ENCODE measurements at regions not wholly inside any gene's neighbourhood (a gene's known extent, or its start where the extent isn't known, plus 50 kb on each side); places are given as distances from the start of the nearest gene placed in this dataset.

DNA sequence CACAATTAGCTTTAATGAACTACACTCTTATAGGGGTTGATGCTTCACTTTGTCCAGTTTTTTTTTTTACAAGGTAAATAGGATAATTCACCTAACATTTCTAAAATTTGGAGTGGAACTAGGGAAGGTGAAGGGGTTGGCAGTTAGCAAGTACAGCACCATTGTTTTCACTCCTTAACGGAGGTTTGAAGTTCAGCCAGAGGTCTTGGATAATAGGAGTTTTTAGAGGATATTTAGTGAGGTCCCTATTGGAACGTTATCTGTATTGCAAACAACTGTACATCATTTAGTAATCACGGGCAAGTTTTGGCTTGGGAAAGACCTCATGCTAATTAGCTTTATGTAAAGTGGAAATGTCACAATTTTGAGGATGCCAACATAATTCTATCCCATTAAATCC is 52.3 kb upstream of the TBX18 start:
- TF ChIP-seq, protein P1, sequence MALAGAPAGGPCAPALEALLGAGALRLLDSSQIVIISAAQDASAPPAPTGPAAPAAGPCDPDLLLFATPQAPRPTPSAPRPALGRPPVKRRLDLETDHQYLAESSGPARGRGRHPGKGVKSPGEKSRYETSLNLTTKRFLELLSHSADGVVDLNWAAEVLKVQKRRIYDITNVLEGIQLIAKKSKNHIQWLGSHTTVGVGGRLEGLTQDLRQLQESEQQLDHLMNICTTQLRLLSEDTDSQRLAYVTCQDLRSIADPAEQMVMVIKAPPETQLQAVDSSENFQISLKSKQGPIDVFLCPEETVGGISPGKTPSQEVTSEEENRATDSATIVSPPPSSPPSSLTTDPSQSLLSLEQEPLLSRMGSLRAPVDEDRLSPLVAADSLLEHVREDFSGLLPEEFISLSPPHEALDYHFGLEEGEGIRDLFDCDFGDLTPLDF (CRISPR knock-in tag; IDR thresholded peaks at IDR 0.05), result no peak
- TF ChIP-seq, protein P2, sequence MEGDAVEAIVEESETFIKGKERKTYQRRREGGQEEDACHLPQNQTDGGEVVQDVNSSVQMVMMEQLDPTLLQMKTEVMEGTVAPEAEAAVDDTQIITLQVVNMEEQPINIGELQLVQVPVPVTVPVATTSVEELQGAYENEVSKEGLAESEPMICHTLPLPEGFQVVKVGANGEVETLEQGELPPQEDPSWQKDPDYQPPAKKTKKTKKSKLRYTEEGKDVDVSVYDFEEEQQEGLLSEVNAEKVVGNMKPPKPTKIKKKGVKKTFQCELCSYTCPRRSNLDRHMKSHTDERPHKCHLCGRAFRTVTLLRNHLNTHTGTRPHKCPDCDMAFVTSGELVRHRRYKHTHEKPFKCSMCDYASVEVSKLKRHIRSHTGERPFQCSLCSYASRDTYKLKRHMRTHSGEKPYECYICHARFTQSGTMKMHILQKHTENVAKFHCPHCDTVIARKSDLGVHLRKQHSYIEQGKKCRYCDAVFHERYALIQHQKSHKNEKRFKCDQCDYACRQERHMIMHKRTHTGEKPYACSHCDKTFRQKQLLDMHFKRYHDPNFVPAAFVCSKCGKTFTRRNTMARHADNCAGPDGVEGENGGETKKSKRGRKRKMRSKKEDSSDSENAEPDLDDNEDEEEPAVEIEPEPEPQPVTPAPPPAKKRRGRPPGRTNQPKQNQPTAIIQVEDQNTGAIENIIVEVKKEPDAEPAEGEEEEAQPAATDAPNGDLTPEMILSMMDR (IDR thresholded peaks at IDR 0.05), result no peak
- TF ChIP-seq, protein P3, sequence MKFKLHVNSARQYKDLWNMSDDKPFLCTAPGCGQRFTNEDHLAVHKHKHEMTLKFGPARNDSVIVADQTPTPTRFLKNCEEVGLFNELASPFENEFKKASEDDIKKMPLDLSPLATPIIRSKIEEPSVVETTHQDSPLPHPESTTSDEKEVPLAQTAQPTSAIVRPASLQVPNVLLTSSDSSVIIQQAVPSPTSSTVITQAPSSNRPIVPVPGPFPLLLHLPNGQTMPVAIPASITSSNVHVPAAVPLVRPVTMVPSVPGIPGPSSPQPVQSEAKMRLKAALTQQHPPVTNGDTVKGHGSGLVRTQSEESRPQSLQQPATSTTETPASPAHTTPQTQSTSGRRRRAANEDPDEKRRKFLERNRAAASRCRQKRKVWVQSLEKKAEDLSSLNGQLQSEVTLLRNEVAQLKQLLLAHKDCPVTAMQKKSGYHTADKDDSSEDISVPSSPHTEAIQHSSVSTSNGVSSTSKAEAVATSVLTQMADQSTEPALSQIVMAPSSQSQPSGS (CRISPR knock-in tag; IDR thresholded peaks at IDR 0.05; ENCODE audit: borderline replicate concordance, low read depth), result no peak
- TF ChIP-seq, protein P4, sequence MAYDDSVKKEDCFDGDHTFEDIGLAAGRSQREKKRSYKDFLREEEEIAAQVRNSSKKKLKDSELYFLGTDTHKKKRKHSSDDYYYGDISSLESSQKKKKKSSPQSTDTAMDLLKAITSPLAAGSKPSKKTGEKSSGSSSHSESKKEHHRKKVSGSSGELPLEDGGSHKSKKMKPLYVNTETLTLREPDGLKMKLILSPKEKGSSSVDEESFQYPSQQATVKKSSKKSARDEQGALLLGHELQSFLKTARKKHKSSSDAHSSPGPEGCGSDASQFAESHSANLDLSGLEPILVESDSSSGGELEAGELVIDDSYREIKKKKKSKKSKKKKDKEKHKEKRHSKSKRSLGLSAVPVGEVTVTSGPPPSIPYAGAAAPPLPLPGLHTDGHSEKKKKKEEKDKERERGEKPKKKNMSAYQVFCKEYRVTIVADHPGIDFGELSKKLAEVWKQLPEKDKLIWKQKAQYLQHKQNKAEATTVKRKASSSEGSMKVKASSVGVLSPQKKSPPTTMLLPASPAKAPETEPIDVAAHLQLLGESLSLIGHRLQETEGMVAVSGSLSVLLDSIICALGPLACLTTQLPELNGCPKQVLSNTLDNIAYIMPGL (CRISPR knock-in tag; IDR thresholded peaks at IDR 0.05), result no peak
- TF ChIP-seq ZNF121 (CRISPR knock-in tag; IDR thresholded peaks at IDR 0.05) (no peak), ETV6 (CRISPR knock-in tag; IDR thresholded peaks at IDR 0.05) (no peak), NR2C2 (CRISPR knock-in tag; IDR thresholded peaks at IDR 0.05) (no peak), ZNF317 (CRISPR knock-in tag; IDR thresholded peaks at IDR 0.05; ENCODE audit: borderline replicate concordance, low read depth) (no peak), CREB1 (CRISPR knock-in tag; IDR thresholded peaks at IDR 0.05) (no peak)
- TF ChIP-seq, protein P5, sequence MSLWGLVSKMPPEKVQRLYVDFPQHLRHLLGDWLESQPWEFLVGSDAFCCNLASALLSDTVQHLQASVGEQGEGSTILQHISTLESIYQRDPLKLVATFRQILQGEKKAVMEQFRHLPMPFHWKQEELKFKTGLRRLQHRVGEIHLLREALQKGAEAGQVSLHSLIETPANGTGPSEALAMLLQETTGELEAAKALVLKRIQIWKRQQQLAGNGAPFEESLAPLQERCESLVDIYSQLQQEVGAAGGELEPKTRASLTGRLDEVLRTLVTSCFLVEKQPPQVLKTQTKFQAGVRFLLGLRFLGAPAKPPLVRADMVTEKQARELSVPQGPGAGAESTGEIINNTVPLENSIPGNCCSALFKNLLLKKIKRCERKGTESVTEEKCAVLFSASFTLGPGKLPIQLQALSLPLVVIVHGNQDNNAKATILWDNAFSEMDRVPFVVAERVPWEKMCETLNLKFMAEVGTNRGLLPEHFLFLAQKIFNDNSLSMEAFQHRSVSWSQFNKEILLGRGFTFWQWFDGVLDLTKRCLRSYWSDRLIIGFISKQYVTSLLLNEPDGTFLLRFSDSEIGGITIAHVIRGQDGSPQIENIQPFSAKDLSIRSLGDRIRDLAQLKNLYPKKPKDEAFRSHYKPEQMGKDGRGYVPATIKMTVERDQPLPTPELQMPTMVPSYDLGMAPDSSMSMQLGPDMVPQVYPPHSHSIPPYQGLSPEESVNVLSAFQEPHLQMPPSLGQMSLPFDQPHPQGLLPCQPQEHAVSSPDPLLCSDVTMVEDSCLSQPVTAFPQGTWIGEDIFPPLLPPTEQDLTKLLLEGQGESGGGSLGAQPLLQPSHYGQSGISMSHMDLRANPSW (CRISPR knock-in tag; conservative IDR thresholded peaks at IDR 0.05; ENCODE audit: low read depth), result no peak
- TF ChIP-seq, protein P6, sequence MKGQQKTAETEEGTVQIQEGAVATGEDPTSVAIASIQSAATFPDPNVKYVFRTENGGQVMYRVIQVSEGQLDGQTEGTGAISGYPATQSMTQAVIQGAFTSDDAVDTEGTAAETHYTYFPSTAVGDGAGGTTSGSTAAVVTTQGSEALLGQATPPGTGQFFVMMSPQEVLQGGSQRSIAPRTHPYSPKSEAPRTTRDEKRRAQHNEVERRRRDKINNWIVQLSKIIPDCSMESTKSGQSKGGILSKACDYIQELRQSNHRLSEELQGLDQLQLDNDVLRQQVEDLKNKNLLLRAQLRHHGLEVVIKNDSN (CRISPR knock-in tag; IDR thresholded peaks at IDR 0.05), result no peak
- TF ChIP-seq, protein P7, sequence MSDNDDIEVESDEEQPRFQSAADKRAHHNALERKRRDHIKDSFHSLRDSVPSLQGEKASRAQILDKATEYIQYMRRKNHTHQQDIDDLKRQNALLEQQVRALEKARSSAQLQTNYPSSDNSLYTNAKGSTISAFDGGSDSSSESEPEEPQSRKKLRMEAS (CRISPR knock-in tag; IDR thresholded peaks at IDR 0.05), result no peak
- TF ChIP-seq, protein P8, sequence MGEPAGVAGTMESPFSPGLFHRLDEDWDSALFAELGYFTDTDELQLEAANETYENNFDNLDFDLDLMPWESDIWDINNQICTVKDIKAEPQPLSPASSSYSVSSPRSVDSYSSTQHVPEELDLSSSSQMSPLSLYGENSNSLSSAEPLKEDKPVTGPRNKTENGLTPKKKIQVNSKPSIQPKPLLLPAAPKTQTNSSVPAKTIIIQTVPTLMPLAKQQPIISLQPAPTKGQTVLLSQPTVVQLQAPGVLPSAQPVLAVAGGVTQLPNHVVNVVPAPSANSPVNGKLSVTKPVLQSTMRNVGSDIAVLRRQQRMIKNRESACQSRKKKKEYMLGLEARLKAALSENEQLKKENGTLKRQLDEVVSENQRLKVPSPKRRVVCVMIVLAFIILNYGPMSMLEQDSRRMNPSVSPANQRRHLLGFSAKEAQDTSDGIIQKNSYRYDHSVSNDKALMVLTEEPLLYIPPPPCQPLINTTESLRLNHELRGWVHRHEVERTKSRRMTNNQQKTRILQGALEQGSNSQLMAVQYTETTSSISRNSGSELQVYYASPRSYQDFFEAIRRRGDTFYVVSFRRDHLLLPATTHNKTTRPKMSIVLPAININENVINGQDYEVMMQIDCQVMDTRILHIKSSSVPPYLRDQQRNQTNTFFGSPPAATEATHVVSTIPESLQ (CRISPR knock-in tag; IDR thresholded peaks at IDR 0.05), result no peak
- TF ChIP-seq, protein P9, sequence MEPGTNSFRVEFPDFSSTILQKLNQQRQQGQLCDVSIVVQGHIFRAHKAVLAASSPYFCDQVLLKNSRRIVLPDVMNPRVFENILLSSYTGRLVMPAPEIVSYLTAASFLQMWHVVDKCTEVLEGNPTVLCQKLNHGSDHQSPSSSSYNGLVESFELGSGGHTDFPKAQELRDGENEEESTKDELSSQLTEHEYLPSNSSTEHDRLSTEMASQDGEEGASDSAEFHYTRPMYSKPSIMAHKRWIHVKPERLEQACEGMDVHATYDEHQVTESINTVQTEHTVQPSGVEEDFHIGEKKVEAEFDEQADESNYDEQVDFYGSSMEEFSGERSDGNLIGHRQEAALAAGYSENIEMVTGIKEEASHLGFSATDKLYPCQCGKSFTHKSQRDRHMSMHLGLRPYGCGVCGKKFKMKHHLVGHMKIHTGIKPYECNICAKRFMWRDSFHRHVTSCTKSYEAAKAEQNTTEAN (CRISPR knock-in tag; IDR thresholded peaks at IDR 0.05), result no peak

Measured in WTC11 (cell line).